ENCODE measurements at regions not wholly inside any gene's neighbourhood (a gene's known extent, or its start where the extent isn't known, plus 50 kb on each side); places are given as distances from the start of the nearest gene placed in this dataset.

GRCh38 chr4:163858515-163858914, 364.0 kb downstream of the TMA16 start:
- Histone ChIP-seq H2AFZ (ENCODE audit: low read length) (no peak overlapping the region), H4K20me1 (ENCODE audit: insufficient read depth, low read length) (no peaks in the 10 kb centered on the region), H3K9me3 (ENCODE audit: low read length) (no peaks in the 10 kb centered on the region), H3K4me2 (ENCODE audit: low read length) (no peak overlapping the region), H3K79me2 (ENCODE audit: insufficient read depth, low read depth, low read length) (no peaks in the 10 kb centered on the region), H3K4me3 (ENCODE audit: low read depth, low read length, poor library complexity, severe bottlenecking) (no peak overlapping the region), H3K9me2 (ENCODE audit: insufficient read depth, low read length) (no peaks in the 10 kb centered on the region), H3K36me3 (ENCODE audit: insufficient read depth, low read length) (no peaks in the 10 kb centered on the region), H3K27ac (ENCODE audit: low read depth, low read length, poor library complexity, severe bottlenecking) (no peak overlapping the region), H3K4me1 (ENCODE audit: insufficient read depth, low read length, poor library complexity, severe bottlenecking) (no peaks in the 10 kb centered on the region)
- intact Hi-C loops (cut with micrococcal nuclease; ENCODE audit: unreplicated experiment): no loop called here
- no peak for DNase-seq (ENCODE audit: low spot score)
- CTCF ChIA-PET (ENCODE audit: unreplicated experiment): interaction anchor here (0.9 kb wide), 1 partner anchor 35 kb away, joined by 3 read pairs; no protein-coding TSS in a partner anchor
- TF ChIP-seq EZH2phosphoT487 (IDR thresholded peaks at IDR 0.05; ENCODE audit: borderline replicate concordance, low read depth, low read length) (no peak), CTCF (conservative IDR thresholded peaks at IDR 0.05; ENCODE audit: low read length) (no peak)
- POLR2A ChIA-PET: interaction anchor here (0.7 to 0.9 kb wide), 2 partner anchors 46 to 182 kb away, joined by 3 to 4 read pairs; no protein-coding TSS in a partner anchor
- no TSS peak for BruUV-seq (replicated peaks)

DNA sequence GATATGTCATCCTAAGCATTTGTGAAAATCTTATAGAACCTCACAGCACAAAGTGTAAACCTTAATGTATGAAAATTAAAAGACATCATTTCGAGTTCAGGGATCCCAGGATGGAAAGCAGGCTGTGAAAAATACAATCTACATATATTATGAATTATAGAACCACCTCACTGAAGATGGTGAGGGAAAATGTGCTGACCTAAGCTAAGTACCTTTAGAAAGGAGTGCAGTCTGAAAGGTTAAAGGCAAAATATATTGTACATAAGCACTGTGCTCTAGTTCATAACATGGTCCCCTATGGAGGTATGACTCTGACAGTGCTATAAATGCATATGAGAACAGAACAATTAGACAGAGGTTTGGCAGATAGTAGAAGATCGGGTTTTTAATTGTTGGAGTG, 368.6 kb downstream of the TMA16 start:
- no peak overlapping the region for H3K4me2 ChIP-seq (ENCODE audit: low read length)
- H3K9me2 ChIP-seq (ENCODE audit: insufficient read depth, low read length): no peaks in the 10 kb centered on the region
- intact Hi-C loops (cut with micrococcal nuclease; ENCODE audit: unreplicated experiment): no loop called here
- no peaks in the 10 kb centered on the region for H3K9me3 ChIP-seq (ENCODE audit: low read length)
- no peaks in the 10 kb centered on the region for H4K20me1 ChIP-seq (ENCODE audit: insufficient read depth, low read length)
- POLR2A ChIA-PET: no interaction called here
- no peaks in the 10 kb centered on the region for H3K36me3 ChIP-seq (ENCODE audit: insufficient read depth, low read length)
- CTCF ChIA-PET (ENCODE audit: unreplicated experiment): no interaction called here
- DNase-seq (ENCODE audit: low spot score): no peak
- H3K4me3 ChIP-seq (ENCODE audit: low read depth, low read length, poor library complexity, severe bottlenecking): no peak overlapping the region
- no peak overlapping the region for H2AFZ ChIP-seq (ENCODE audit: low read length)
- H3K79me2 ChIP-seq (ENCODE audit: insufficient read depth, low read depth, low read length): no peaks in the 10 kb centered on the region
- TF ChIP-seq EZH2phosphoT487 (IDR thresholded peaks at IDR 0.05; ENCODE audit: borderline replicate concordance, low read depth, low read length): no peak
- no peak for TF ChIP-seq CTCF (conservative IDR thresholded peaks at IDR 0.05; ENCODE audit: low read length)
- no peak overlapping the region for H3K27ac ChIP-seq (ENCODE audit: low read depth, low read length, poor library complexity, severe bottlenecking)
- no peaks in the 10 kb centered on the region for H3K4me1 ChIP-seq (ENCODE audit: insufficient read depth, low read length, poor library complexity, severe bottlenecking)
- BruUV-seq (replicated peaks): no TSS peak

GRCh38 chr4:163865010-163865409, 370.5 kb downstream of the TMA16 start:
- no peak overlapping the region for H2AFZ ChIP-seq (ENCODE audit: low read length)
- intact Hi-C loops (cut with micrococcal nuclease; ENCODE audit: unreplicated experiment): no loop called here

More at GRCh38 chr4:163865010-163865409, 370.5 kb downstream of the TMA16 start:
- Histone ChIP-seq H4K20me1 (ENCODE audit: insufficient read depth, low read length) (no peaks in the 10 kb centered on the region), H3K9me3 (ENCODE audit: low read length) (no peaks in the 10 kb centered on the region), H3K79me2 (ENCODE audit: insufficient read depth, low read depth, low read length) (no peaks in the 10 kb centered on the region), H3K4me3 (ENCODE audit: low read depth, low read length, poor library complexity, severe bottlenecking) (no peak overlapping the region), H3K4me2 (ENCODE audit: low read length) (no peak overlapping the region), H3K9me2 (ENCODE audit: insufficient read depth, low read length) (no peaks in the 10 kb centered on the region), H3K27ac (ENCODE audit: low read depth, low read length, poor library complexity, severe bottlenecking) (no peak overlapping the region), H3K36me3 (ENCODE audit: insufficient read depth, low read length) (no peaks in the 10 kb centered on the region), H3K4me1 (ENCODE audit: insufficient read depth, low read length, poor library complexity, severe bottlenecking) (no peaks in the 10 kb centered on the region)
- no peak for TF ChIP-seq CTCF (conservative IDR thresholded peaks at IDR 0.05; ENCODE audit: low read length)
- TF ChIP-seq EZH2phosphoT487 (IDR thresholded peaks at IDR 0.05; ENCODE audit: borderline replicate concordance, low read depth, low read length): no peak
- DNase-seq (ENCODE audit: low spot score): no peak
- no TSS peak for BruUV-seq (replicated peaks)
- CTCF ChIA-PET (ENCODE audit: unreplicated experiment): no interaction called here
- POLR2A ChIA-PET: no interaction called here

Measured in OCI-LY7 (cell line).